H1 (cell line): ENCODE measurements at regions not wholly inside any gene's neighbourhood (a gene's known extent, or its start where the extent isn't known, plus 50 kb on each side); places are given as distances from the start of the nearest gene placed in this dataset.

ENCODE experiments used
- BRCA1 ChIP-seq: IDR thresholded peaks from 2 replicates; pipeline ENCODE4 v1.6.1; 2012; ENCODE audit warnings: low read depth, low read length, improper control_type of control experiment
- CBX5 ChIP-seq: fragments of 300-800, 300-1000 bp; sonication (generic); IDR thresholded peaks from 2 replicates; pipeline ENCODE4 v1.7.1; 2016; ENCODE audit warnings: antibody characterized with exemption, low read length, low read depth
- CREB1 ChIP-seq: IDR thresholded peaks from 2 replicates; pipeline ENCODE4 v1.6.1; 2012; ENCODE audit warnings: inconsistent platforms
- JUND ChIP-seq: IDR thresholded peaks from 2 replicates; pipeline ENCODE4 v1.6.1; 2011; ENCODE audit warnings: mild to moderate bottlenecking, improper control_type of control experiment, low read length
- KDM4A ChIP-seq: IDR thresholded peaks from one replicate; pipeline ENCODE4 v1.7.1; 2012; ENCODE audit warnings: low read depth, mild to moderate bottlenecking, moderate library complexity, low read length, inconsistent platforms; ENCODE audit not compliant: severe bottlenecking
- MAFK ChIP-seq: IDR thresholded peaks from 2 replicates; pipeline ENCODE4 v1.6.1; 2012; ENCODE audit warnings: low read depth, mild to moderate bottlenecking, improper control_type of control experiment, low read length
- POLR2A ChIP-seq, 2 experiments: IDR thresholded peaks; 1 replicate in 1 of 2; 2 replicates in 1 of 2; pipeline ENCODE4 v1.6.1; 2011; ENCODE audit warnings: low read depth in 2 of 2, low read length in 2 of 2, mild to moderate bottlenecking in 2 of 2; ENCODE audit errors: control extremely low read depth in 1 of 2
- POU5F1 ChIP-seq: IDR thresholded peaks from 2 replicates; pipeline ENCODE4 v1.6.1; 2011; ENCODE audit warnings: low read depth, mild to moderate bottlenecking, low read length, moderate library complexity
- SIN3A ChIP-seq, 2 experiments: IDR thresholded peaks in 1 of 2; conservative IDR thresholded peaks in 1 of 2; 2 replicates each; pipeline ENCODE4 v1.6.1; 2011 to 2012; ENCODE audit warnings: low read length in 2 of 2, improper control_type of control experiment in 1 of 2, low read depth in 1 of 2, mild to moderate bottlenecking in 1 of 2
- SUZ12 ChIP-seq: fragments of 200-600 bp; sonication (generic); IDR thresholded peaks from 2 replicates; pipeline ENCODE4 v1.6.1; 2012; ENCODE audit warnings: mild to moderate bottlenecking, inconsistent platforms, low read length, moderate library complexity, mixed read lengths
- TAF7 ChIP-seq: optimal IDR thresholded peaks from 2 replicates; pipeline ENCODE3; 2011; ENCODE audit warnings: low read depth, mild to moderate bottlenecking, inconsistent platforms, low read length, moderate library complexity, borderline replicate concordance
- YY1 ChIP-seq: IDR thresholded peaks from 2 replicates; pipeline ENCODE4 v1.6.1; 2011; ENCODE audit warnings: low read depth, mild to moderate bottlenecking, low read length
- TF ChIP-seq, protein P1 (sequence below): fragments of 300-600 bp; sonication (generic); IDR thresholded peaks from 2 replicates; pipeline ENCODE4 v1.7.1; 2012; ENCODE audit warnings: low read length, moderate library complexity, mild to moderate bottlenecking, inconsistent platforms; ENCODE audit not compliant: insufficient replicate concordance

DNA sequence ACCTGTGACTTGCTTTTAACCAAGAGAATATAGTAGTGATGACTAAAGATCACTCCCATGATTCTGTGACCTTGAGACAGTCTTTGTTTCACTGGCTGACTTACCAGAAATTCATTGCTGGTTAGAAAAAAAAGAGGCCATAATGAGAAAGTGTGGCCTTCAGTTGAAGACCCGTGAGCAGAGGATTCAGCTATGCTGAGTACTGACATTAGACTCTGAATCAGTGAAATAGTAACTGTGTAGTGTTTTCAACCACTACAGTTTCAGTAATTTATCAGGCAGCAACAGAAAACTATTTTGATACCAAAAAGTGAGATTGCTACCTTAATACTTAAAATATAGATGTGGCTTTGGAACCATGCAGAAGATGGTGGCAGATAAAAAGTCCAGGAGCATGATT lies 298.0 kb upstream of the KCND2 start (continued):
- TF ChIP-seq, protein P1, sequence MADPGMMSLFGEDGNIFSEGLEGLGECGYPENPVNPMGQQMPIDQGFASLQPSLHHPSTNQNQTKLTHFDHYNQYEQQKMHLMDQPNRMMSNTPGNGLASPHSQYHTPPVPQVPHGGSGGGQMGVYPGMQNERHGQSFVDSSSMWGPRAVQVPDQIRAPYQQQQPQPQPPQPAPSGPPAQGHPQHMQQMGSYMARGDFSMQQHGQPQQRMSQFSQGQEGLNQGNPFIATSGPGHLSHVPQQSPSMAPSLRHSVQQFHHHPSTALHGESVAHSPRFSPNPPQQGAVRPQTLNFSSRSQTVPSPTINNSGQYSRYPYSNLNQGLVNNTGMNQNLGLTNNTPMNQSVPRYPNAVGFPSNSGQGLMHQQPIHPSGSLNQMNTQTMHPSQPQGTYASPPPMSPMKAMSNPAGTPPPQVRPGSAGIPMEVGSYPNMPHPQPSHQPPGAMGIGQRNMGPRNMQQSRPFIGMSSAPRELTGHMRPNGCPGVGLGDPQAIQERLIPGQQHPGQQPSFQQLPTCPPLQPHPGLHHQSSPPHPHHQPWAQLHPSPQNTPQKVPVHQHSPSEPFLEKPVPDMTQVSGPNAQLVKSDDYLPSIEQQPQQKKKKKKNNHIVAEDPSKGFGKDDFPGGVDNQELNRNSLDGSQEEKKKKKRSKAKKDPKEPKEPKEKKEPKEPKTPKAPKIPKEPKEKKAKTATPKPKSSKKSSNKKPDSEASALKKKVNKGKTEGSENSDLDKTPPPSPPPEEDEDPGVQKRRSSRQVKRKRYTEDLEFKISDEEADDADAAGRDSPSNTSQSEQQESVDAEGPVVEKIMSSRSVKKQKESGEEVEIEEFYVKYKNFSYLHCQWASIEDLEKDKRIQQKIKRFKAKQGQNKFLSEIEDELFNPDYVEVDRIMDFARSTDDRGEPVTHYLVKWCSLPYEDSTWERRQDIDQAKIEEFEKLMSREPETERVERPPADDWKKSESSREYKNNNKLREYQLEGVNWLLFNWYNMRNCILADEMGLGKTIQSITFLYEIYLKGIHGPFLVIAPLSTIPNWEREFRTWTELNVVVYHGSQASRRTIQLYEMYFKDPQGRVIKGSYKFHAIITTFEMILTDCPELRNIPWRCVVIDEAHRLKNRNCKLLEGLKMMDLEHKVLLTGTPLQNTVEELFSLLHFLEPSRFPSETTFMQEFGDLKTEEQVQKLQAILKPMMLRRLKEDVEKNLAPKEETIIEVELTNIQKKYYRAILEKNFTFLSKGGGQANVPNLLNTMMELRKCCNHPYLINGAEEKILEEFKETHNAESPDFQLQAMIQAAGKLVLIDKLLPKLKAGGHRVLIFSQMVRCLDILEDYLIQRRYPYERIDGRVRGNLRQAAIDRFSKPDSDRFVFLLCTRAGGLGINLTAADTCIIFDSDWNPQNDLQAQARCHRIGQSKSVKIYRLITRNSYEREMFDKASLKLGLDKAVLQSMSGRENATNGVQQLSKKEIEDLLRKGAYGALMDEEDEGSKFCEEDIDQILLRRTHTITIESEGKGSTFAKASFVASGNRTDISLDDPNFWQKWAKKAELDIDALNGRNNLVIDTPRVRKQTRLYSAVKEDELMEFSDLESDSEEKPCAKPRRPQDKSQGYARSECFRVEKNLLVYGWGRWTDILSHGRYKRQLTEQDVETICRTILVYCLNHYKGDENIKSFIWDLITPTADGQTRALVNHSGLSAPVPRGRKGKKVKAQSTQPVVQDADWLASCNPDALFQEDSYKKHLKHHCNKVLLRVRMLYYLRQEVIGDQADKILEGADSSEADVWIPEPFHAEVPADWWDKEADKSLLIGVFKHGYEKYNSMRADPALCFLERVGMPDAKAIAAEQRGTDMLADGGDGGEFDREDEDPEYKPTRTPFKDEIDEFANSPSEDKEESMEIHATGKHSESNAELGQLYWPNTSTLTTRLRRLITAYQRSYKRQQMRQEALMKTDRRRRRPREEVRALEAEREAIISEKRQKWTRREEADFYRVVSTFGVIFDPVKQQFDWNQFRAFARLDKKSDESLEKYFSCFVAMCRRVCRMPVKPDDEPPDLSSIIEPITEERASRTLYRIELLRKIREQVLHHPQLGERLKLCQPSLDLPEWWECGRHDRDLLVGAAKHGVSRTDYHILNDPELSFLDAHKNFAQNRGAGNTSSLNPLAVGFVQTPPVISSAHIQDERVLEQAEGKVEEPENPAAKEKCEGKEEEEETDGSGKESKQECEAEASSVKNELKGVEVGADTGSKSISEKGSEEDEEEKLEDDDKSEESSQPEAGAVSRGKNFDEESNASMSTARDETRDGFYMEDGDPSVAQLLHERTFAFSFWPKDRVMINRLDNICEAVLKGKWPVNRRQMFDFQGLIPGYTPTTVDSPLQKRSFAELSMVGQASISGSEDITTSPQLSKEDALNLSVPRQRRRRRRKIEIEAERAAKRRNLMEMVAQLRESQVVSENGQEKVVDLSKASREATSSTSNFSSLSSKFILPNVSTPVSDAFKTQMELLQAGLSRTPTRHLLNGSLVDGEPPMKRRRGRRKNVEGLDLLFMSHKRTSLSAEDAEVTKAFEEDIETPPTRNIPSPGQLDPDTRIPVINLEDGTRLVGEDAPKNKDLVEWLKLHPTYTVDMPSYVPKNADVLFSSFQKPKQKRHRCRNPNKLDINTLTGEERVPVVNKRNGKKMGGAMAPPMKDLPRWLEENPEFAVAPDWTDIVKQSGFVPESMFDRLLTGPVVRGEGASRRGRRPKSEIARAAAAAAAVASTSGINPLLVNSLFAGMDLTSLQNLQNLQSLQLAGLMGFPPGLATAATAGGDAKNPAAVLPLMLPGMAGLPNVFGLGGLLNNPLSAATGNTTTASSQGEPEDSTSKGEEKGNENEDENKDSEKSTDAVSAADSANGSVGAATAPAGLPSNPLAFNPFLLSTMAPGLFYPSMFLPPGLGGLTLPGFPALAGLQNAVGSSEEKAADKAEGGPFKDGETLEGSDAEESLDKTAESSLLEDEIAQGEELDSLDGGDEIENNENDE: no peak
- no peak for TF ChIP-seq CBX5
- TF ChIP-seq CREB1: no peak
- TF ChIP-seq POLR2A (IDR thresholded peaks at IDR 0.05; ENCODE audit: control extremely low read depth in 1 of 2, low read depth in 2 of 2, low read length in 2 of 2): no peak
- no peak for TF ChIP-seq YY1
- TF ChIP-seq JUND: no peak
- no peak for TF ChIP-seq TAF7
- TF ChIP-seq SIN3A (conservative IDR thresholded peaks at IDR 0.05 in 1 of 2, IDR thresholded peaks at IDR 0.05 in 1 of 2; ENCODE audit: low read depth in 1 of 2, low read length in 2 of 2): no peak
- no peak for TF ChIP-seq POU5F1
- no peak for TF ChIP-seq MAFK
- no peak for TF ChIP-seq KDM4A
- TF ChIP-seq SUZ12: no peak
- TF ChIP-seq BRCA1: no peak
